Pancreas (tissue), 10 donors: ENCODE measurements at regions not wholly inside any gene's neighbourhood (a gene's known extent, or its start where the extent isn't known, plus 50 kb on each side); places are given as distances from the start of the nearest gene placed in this dataset.
A peak's percentile ranks its signal among the peaks of the same experiment; 100 is the strongest.
"Not testable (repeated sequence)": the region's sequence is repeated elsewhere in the genome, so short reads cannot be mapped to it uniquely, and the experiment has no call there.

Experiments used
- ATAC-seq, 4 donors: fragments of 200-7000 bp; cut with Tn5 transposase; one replicate each; pipeline versions ENCODE4 v1.8.0 to v1.9.1; 2020; ENCODE audit warnings: mild to moderate bottlenecking in 4 of 4, moderate library complexity in 4 of 4
- DNase-seq, 6 donors: peaks; one replicate each; pipeline ENCODE4 v3.0.0-alpha.2; 2020
- FAIRE-seq: peaks from 2 replicates; lab custom pipeline; 2012; peaks lifted over from hg19 to GRCh38; lab: Jason Lieb, UNC
- H3K27ac ChIP-seq, 4 donors: fragments of 200-600 bp; sonication (generic); 1 replicate in 3 of 4; 2 replicates in 1 of 4; pipeline versions ENCODE4 v1.5.0 to v1.8.0; 2020
- H3K27me3 ChIP-seq, 4 donors: fragments of 200-600 bp; one replicate each; pipeline ENCODE4 v1.8.0; 2021
- H3K36me3 ChIP-seq, 3 donors: fragments of 200-600 bp; sonication (generic) in 1 of 3; one replicate each; pipeline versions ENCODE4 v1.5.0 to v1.8.0; 2020 to 2021
- H3K4me1 ChIP-seq, 3 donors: fragments of 200-600 bp; one replicate each; pipeline ENCODE4 v1.8.0; 2021
- H3K4me3 ChIP-seq, 4 donors: fragments of 200-600 bp; sonication (generic) in 2 of 4; one replicate each; pipeline versions ENCODE4 v1.5.0 to v1.8.0; 2020 to 2021
- H3K9me3 ChIP-seq, 4 donors: fragments of 200-600 bp; one replicate each; pipeline ENCODE4 v1.8.0; 2021
- CTCF ChIP-seq, 4 donors: fragments of 200-600 bp; sonication (generic) in 3 of 4; IDR thresholded peaks; one replicate each; pipeline versions ENCODE4 v1.5.0 to v1.8.0; 2021; ENCODE audit warnings: antibody characterized with exemption in 4 of 4
- WGBS, 2 donors: extraction: QIAGEN DNeasy Blood & Tissue Kit; methylation state at CpG; one replicate each; pipeline ENCODE4 v1.1.7; 2013; 5-methylcytosine and 5-hydroxymethylcytosine counted together
- intact Hi-C, 3 donors: fragments of 100-400 bp; cut with DNase I; formaldehyde crosslinking; loops; one replicate each; pipeline versions ENCODE4 v1.11.1 to v1.14.2; 2022
- donor health status: healthy with polysubstance abuse.
- donor health status: DM: no; HTN: no; CAD: no; lungs with moderate emphysema.
- donor health status: DM: no; HTN: no; CAD: no.
- donor health status: control.
- donor health status: control.
- donor health status: Bipolar disorder and iron deficiency.
- donor health status: DM: yes; HTN: yes; CAD: no.
- donor health status: DM: no; HTN: no; CAD: no.
- donor health status: DM: no; HTN: no; CAD: no.
- donor health status: DM: yes; HTN: yes; CAD: no.

- no peak for FAIRE-seq
- Histone ChIP-seq H3K9me3 (no peaks in the 10 kb centered on the region), H3K27me3 (peaks cover 0 to 3% (median 0%) of the 10 kb centered on the region in 4 donors), H3K36me3 (no peaks in the 10 kb centered on the region), H3K4me3 (no peak overlapping the region), H3K27ac (no peak overlapping the region), H3K4me1 (no peaks in the 10 kb centered on the region)
- DNase-seq: no peak
- ATAC-seq: peak in 2 of 4 donors; percentile 35 to 46
- intact Hi-C loops: no loop called here
- WGBS, 2 donors: 74 to 77% methylated on average over 5 of the region's 5 CpGs
- TF ChIP-seq CTCF (IDR thresholded peaks at IDR 0.05): no peak
Measured at GRCh38 chr22:22180738-22181285, 63.8 kb upstream of the VPREB1 start.

- H3K27ac ChIP-seq: no peak overlapping the region
- no peaks in the 10 kb centered on the region for H3K36me3 ChIP-seq
- no peaks in the 10 kb centered on the region for H3K9me3 ChIP-seq
- no peak for DNase-seq
- no peak overlapping the region for H3K4me3 ChIP-seq
- no peak for TF ChIP-seq CTCF (IDR thresholded peaks at IDR 0.05)
- H3K4me1 ChIP-seq: no peaks in the 10 kb centered on the region
- intact Hi-C loops: no loop called here
- peaks cover 0 to 3% (median 0%) of the 10 kb centered on the region in 4 donors for H3K27me3 ChIP-seq
- WGBS, 2 donors: 61 to 70% methylated on average over 3 of the region's 3 CpGs
- peak in 1 of 4 donors; percentile 24 for ATAC-seq
- FAIRE-seq: no peak
Measured at GRCh38 chr22:22179858-22180257, 64.7 kb upstream of the VPREB1 start.

- H3K4me1 ChIP-seq: no peaks in the 10 kb centered on the region
- peaks cover 0 to 3% (median 0%) of the 10 kb centered on the region in 4 donors for H3K27me3 ChIP-seq
- DNase-seq (no peak), ATAC-seq (peak in 2 of 4 donors; percentile 29 to 39), FAIRE-seq (no peak)
- 54 to 79% methylated on average over 2 of the region's 2 CpGs for WGBS, 2 donors
- no peaks in the 10 kb centered on the region for H3K9me3 ChIP-seq
- no peaks in the 10 kb centered on the region for H3K36me3 ChIP-seq
- no peak overlapping the region for H3K4me3 ChIP-seq
- intact Hi-C loops: no loop called here
- no peak for TF ChIP-seq CTCF (IDR thresholded peaks at IDR 0.05)
- no peak overlapping the region for H3K27ac ChIP-seq
Measured at GRCh38 chr22:22178992-22179391, 65.6 kb upstream of the VPREB1 start.

GRCh38 chr22:22178355-22178965 lies 66.1 kb upstream of the VPREB1 start:
- no peak for TF ChIP-seq CTCF (IDR thresholded peaks at IDR 0.05)
- ATAC-seq: no peak
- no peaks in the 10 kb centered on the region for H3K4me1 ChIP-seq
- H3K4me3 ChIP-seq: no peak overlapping the region
- no peak for FAIRE-seq
- H3K36me3 ChIP-seq: no peaks in the 10 kb centered on the region
- H3K9me3 ChIP-seq: no peaks in the 10 kb centered on the region
- H3K27ac ChIP-seq: no peak overlapping the region
- 65 to 79% methylated on average over 2 of the region's 2 CpGs for WGBS, 2 donors
- peaks cover 0 to under 1% (median 0%) of the 10 kb centered on the region in 4 donors for H3K27me3 ChIP-seq
- DNase-seq: no peak
- intact Hi-C loops: no loop called here

GRCh38 chr22:22176929-22177616 lies 67.5 kb upstream of the VPREB1 start:
- H3K4me1 ChIP-seq: no peaks in the 10 kb centered on the region
- TF ChIP-seq CTCF (IDR thresholded peaks at IDR 0.05): no peak
- no peak for DNase-seq
- H3K36me3 ChIP-seq: no peaks in the 10 kb centered on the region
- H3K27ac ChIP-seq: no peak overlapping the region
- no peaks in the 10 kb centered on the region for H3K9me3 ChIP-seq
- H3K27me3 ChIP-seq: no peaks in the 10 kb centered on the region
- ATAC-seq: no peak
- H3K4me3 ChIP-seq: no peak overlapping the region
- intact Hi-C loops: no loop called here
- whole genome bisulfite sequencing, 2 donors: 67 to 69% methylated on average over 4 of the region's 4 CpGs
- no peak for FAIRE-seq

- ATAC-seq, H3K27ac ChIP-seq, H3K4me3 ChIP-seq, FAIRE-seq, H3K4me1 ChIP-seq, H3K9me3 ChIP-seq, H3K36me3 ChIP-seq, intact Hi-C loops, DNase-seq, H3K27me3 ChIP-seq: not testable (repeated sequence)
- 59 to 66% methylated on average over 5 of the region's 6 CpGs for WGBS, 2 donors
Measured at GRCh38 chr22:22172896-22173628, 71.5 kb upstream of the VPREB1 start.
